Nucleus accumbens (tissue), 56 donors: ENCODE measurements at regions not wholly inside any gene's neighbourhood (a gene's known extent, or its start where the extent isn't known, plus 50 kb on each side); places are given as distances from the start of the nearest gene placed in this dataset.
"Not testable (repeated sequence)": the region's sequence is repeated elsewhere in the genome, so short reads cannot be mapped to it uniquely, and the experiment has no call there.

ENCODE experiments used
- DNase-seq, 56 donors: peaks; one replicate each; lab custom pipeline; 2025; lab: John Stamatoyannopoulos, UW

DNA sequence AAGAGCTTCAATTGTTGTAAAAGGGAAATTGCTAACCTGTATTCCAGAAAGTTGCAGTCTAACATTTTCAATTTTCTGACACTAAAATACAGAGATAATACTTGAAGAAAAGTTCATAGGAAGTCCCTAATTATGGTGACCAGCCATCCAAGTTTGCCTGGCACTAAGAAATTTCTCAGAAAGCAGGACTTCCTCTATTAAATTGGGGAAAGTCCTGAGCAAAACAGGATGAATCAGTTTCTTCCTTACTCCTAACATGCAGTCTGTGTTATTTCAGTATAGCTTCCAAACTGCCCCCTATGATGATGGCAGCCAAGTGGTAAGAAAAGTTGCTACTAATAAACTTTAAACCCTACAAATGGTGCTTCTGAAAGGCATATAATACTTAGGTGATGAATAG is 133.5 kb upstream of the SGO1 start:
- DNase-seq = no peak

DNA sequence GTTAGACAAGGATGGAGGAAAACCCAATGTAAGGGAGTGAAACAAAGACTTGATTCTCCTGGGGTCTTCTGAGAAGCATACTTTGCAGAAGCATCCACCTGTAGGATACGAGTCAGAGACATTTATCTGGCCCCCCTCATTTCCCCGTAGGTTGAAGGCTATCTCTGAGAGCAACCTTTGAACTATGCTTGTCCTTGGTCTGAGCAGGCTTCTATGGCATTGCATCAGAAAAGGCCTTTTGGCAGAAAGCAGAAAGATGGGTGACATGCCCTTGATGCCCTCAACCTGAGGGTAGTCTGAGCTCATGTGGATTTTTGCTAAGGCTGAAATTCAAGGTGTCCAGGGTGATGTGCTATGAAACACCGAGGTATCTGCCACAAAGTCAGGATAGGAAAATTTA is 131.6 kb upstream of the SGO1 start:
- no peak for DNase-seq

DNA sequence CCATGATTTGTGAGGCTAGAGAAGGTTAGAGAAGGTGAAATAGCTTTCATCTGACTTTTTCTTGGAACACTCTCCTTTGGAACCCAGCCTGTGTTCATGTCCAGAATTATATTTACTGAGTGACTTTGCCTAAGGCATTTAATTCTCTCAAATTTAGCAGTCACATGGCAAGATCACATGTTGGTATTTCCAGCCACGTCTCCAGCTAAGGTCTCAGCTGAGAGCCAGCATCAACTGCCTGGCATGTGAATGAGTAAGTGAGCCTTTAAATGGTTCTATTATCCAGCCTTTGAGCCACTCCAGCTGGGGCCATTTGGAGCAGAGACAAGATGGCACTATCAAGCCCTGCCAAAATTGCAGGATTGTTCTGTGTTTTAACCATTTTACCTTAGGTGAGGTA is 130.2 kb upstream of the SGO1 start:
- peak in 4 of 56 donors; percentile 3 to 16 (median 9) for DNase-seq

DNA sequence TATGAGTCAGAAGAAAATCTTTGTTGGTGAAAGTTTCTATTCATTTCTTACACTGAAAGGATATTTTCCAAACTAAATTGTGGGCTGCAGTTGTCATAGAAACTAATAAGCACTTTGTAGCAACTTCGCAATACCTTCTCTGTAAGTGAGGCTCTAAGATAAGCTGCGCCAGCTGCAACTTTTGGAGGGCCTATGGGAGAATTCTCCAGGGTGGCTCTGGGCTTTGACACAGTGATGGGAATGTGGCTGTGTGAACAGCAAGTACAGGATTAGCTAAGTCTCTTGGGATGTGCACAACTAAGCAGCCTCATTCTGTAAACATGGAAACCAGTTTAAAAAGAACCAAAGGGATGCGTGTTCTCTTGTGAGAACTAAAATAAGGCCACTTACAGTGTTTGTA is 124.6 kb upstream of the SGO1 start:
- no peak for DNase-seq

DNA sequence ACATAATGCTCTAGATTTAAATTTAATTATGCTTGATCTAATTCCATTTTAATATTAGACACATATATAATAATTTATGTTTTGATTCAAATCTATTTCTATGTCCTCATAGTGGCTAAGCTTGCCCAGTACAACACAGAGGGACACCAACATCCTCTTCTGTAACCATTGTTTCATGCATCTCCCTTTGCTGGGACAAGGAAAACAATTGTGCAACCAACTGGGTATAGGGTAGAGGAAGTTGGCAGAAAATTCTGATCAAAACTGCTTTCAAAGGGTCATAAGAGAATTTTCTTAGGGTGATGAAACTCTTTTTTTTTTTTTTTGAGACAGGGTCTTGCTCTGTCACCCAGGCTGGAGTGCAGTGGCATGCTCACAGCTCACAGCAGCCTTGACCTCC is 121.4 kb upstream of the SGO1 start:
- no peak for DNase-seq

DNA sequence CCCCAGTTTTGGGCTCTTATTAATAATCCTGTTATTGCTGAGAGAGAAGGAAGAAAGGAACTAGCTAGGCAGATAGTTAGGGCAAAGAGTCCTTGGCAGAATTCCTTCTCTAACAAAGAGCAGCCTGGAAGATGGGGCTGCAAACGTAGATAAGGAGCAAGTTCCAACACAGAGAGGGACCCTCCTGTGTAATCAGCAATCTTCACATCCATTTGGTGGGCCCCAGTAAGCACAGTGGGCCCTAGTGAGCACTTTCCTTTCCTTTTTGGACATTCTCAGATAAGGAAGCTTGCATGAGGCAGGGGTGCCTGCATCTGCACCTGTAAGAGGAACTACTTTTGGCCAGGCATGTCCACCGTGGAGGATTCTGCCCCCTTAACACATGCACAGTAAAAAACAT is 119.6 kb upstream of the SGO1 start:
- no peak for DNase-seq

DNA sequence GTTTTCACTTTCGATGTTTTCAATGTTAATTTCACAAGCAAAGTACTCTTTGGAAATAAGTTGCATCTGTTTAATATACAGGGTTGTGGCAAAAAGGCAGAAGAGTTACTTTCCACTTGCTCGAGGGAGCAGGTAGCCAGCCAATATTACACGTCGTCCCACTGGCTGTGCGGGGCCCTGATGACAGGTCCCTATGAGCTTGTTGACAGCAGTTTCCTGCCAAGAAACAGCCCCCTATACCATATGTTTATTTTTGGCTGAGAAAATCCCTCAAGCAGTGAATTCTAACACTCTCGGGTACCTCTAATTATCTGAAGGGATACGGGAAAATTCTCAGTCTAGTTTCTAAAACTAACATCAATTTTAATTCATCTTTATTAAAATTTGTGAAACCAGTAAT is 116.8 kb upstream of the SGO1 start:
- DNase-seq = no peak

DNA sequence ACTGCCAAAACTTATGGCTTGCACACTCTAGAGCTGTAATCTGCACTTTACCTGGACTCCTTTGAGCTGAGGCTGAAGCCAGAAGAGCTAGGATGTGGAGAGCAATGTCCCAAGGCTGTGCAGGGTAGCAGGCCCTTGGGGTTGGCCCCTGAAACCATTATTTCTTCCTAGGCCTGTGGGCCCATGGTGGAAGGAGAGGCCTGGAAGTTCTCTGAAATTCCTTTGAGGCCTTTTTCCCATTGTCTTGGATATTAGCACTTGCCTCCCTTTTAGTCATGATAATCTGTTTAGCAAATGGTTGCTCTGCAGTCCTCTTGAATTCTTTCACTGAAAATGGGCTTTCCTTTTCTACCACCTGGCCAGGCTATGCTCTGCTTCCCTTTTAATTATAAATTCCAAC is 102.0 kb upstream of the SGO1 start:
- DNase-seq = no peak

DNA sequence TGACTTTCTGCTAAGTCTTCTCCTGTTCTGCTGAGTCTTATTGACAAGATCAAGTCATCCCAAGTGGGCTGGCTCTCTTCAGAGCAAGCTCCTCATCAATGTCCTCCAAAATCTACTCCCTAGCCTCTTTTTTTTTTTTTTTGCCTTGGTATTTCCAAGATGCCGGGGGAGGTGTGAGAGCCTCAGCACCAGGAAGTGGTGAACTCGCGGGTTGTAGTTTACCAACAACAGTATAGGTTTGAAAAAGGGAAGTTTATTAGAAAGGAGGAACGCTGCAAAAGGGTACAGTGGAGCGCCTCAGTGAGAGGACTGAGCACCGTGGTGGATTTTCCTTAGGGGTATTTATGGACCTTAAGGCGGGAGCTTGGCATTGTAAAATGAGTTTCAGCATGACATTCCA is 94.3 kb upstream of the SGO1 start:
- no peak for DNase-seq

DNA sequence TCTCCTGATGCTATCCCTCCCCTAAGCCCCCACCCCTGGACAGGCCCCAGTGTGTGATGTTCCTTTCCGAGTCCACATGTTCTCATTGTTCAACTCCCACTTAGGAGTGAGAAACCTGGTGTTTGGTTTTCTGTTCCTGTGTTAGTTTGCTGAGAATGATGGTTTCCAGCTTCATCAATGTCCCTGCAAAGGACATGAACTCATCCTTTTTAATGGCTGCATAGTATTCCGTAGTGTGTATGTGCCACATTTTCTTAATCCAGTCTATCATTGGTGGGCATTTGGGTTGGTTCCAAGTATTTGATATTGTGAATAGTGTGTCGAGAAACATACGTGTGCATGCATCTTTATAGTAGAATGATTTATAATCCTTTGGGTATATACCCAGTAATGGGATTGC is 80.0 kb upstream of the SGO1 start:
- DNase-seq = not testable (repeated sequence)

DNA sequence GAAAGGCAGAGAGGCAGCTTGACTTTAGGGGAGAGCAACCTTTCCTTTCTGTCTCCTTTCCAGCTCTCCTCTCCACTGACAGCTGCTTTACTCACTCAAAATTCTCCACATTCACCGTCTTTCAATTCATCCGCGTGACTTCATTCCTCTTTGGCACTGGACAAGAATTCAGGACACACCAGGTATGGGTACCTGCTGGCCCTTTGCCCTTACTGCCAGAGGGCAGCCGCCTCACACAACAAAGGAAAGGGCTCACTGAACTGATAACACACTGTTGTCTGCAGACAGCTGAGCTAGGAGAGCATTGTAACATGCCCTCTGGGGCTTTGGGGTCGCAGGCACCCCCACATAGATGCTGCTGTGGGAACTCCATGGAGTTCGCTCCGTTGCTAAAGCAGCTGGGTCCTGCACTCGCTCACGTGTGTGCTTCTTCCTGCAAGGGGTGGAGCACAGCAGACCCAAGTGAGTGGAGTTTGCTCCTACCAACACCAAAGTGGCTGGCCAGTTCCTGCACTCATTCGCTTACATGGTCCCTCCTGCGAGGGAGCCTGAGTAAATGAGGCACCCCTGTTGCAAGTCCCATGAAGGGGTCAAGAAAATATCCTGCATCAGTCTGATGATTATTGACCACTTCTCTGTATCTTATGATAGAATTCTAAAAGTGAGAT is 79.0 kb upstream of the SGO1 start:
- DNase-seq = no peak

DNA sequence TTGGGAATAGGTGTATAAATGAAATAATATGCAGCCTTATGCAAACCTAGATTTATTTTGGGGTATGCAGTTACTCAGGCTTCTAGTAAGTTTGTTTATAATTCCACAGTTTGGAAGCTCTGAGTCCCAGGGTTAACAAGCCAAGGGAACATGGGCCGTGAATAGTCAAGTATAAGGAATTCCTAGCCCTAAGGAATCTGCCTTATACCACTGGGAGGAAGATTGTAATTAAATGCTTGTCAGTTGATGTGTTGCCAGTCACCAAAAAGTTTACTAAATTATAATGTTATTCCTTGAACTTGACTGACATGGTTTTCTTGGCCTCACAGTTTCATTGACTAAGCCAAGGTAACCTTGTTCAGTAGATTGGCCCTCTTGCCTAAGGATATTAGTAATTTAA is 72.4 kb upstream of the SGO1 start:
- DNase-seq = no peak

DNA sequence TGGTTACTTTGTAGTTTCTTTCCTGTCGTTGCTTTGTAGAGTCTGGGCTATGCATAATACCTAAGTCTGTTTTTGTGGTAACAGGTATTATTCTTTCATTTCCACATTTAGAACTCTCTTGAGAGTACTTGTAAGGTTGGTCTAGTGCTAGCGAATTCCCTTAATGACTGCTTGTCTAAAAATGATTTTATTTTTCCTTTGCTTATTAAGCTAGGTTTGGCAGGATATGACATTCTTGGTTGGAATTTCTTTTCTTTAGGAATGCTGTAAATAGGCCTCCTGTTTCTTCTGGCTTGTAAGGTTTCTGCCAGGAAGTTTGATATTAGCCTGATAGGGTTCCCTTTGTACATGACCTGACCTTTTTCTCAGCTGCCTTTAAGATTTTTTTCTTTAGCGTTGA is 70.1 kb upstream of the SGO1 start:
- no peak for DNase-seq

DNA sequence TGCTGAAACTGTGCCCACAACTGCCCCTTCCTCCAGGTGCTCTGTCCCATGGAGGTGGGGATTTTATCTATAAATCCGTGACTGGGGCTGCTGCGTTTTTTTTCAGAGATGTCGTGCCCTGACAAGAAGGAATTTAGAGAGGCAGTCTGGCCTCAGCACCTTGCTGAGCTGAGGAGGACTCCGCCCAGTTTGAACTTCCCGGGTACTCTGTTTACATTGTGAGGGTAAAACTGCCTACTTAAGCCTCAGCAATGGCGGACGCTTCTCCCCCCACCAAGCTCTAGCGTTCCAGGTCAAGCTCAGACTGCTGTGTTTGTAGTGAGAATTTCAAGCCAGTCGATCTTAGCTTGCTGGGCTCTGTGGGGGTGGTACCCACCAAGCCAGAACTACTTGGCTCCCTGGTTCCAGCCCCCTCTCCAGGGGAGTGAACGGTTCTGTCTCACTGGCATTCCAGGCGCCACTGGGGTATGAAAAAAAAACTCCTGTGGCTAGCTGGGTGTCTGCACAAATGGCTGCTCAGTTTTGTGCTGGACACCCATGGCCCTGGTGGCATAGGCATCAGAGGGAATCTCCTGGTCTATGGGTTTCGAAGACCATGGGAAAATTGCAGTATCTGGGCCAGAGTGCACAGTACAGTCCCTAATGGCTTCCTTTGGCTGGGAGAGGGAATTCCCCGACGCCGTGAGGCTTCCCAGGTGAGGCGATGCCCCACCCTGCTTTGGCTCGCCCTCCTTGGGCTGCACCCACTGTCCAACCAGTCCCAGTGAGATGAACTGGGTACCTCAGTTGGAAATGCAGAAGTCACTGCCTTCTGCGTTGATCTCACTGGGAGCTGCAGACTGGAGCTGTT is 68.5 kb upstream of the SGO1 start:
- no peak for DNase-seq

DNA sequence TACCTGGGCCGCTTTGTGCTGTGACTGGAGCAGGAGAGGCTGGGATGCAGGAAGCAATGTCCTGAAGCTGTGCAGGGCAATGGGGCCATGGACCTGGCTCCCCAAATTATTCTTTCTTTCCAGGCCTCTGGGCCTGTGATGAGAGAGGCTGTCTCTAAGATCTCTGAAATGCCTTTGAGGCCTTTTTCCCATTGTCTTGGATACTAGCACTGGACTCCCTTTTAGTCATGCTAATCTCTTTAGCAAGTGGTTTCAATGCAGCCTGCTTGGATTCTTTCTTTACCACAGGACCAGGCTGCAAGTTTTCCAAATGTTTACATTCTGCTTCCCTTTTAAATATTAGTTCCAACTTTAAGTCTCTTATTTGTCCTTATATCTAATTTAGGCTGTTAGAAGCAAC is 64.8 kb upstream of the SGO1 start:
- no peak for DNase-seq

DNA sequence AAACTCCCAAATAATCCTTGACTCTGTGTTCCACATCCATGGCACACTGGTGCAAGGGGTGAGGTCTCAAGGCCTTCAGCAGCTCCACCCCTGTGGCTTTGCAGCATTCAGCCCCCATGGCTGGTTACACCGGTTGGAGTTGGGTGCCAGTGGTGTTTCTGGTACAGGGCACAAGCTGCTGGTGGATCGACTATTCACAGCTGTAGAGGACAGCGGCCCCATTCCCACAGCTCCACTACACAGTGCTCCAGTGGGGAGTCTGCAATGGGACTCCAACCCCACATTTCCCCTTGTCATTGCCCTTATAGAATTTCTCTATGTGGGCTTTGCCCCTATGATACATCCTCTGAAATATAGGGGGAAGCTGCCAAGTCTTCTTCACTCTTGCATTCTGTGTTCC is 64.3 kb upstream of the SGO1 start:
- DNase-seq = no peak

DNA sequence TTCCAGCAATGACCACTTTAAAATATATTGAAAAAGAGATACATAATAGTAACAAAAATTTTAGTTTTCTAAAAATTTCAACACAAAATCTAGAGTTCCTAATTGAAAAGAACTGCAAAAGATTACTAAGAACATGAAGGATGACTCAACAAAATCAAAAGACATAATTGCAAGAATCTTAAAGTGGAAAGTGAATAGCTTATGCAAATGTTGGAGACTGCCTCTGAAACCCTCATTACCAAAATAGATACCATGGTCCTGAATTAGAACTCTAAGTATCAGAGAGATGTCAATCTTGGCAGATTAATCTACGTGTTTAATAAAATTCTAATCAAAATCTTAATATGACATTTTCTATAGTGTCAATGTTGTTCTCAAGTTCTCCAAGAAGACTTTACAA is 60.7 kb upstream of the SGO1 start:
- DNase-seq = no peak

DNA sequence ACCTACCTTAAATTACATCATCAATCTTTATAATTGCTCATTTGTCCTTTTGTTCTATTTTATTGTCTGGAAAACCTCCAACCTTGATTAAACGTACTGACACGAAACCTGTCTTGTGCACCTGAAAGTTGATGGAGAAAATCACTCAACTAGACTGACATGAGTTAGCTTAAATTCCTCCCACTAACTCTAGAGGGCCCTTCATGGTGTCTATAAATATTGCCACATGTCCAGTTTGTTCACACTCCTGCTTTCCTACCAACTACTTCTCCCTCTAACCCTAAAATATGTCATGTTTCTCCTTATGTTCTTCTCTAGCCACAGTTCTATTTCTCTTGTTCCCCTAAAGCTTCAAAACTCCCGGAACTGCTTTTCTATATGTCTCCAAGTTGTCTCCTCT is 59.8 kb upstream of the SGO1 start:
- DNase-seq = no peak

DNA sequence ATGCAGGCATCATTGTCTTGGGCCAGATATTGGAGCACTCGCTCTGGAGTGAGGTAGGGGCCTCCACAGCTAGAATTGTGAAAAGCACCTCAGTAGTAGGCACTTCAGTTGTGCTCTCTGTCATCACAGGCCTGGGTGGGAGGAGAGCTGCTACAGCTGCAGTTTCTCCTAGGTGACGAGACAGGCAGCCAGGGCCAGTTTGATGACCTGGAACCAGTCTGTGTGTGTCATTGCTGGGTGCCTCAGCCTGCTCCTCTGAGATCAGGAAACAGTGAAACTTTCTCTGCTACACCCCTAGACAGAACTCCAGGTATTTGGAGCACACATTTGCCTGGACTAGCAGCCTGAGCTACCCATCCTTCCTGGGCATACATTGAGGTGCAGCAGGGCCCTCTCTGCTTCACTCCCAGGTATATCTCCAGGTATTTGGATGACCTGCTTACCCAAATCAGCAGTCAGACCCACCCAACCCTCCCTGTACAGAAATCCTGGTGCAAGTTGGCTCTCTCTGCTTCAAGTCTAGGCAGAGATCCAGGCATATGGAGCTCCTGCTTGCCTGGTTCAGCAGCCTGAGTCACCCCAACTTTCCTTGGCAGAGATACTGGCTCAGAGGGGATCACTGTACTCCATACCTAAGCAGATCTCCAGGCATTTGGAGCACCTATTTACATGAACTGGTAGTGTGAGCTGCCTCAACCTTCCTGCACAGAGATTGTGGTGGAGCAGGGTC is 54.3 kb upstream of the SGO1 start:
- no peak for DNase-seq

DNA sequence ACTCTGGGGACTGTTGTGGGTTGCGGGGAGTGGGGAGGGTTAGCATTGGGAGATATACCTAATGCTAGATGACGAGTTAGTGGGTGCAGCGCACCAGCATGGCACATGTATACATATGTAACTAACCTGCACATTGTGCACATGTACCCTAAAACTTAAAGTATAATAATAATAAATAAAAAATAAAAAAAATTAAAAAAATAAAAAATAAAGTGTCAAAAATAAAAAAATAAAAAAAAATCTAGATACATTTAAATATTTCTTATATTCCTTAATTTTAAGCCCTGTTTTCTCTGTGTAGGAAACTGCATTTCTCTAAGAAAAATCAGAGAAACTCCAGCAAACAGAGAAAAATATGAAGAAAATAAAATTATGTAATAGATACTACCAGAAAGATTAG is 52.2 kb upstream of the SGO1 start:
- DNase-seq = not testable (repeated sequence)

DNA sequence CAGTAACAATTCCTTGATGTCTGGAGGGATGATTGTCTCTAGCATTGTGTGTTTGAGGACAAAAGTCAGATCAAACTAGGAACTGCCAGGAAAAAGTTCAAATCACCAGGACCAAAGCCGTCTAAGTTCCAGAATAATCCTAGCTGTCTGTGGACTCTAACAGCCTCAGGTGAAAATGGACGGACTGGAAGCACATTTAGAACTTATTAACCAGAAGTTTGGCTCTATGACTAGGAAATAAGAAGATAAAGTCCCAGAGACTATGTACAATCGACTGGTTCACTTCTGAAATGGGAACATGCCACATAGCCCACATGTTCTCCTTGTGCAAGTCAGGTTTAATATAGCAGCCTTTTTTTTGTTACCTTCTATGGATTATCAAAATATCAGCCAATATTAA is 50.6 kb upstream of the SGO1 start:
- DNase-seq = no peak
